Osteoblast (primary cell): ENCODE measurements at regions not wholly inside any gene's neighbourhood (a gene's known extent, or its start where the extent isn't known, plus 50 kb on each side); places are given as distances from the start of the nearest gene placed in this dataset.

Experiments
- DNase-seq: peaks from one replicate; pipeline ENCODE4 v3.0.0; 2011; ENCODE audit warnings: low spot score, mixed read lengths; ENCODE audit not compliant: insufficient read length; ENCODE audit errors: missing footprints
- H2AFZ ChIP-seq: 2 replicates; pipeline ENCODE4 v1.6.0; 2011; ENCODE audit warnings: mild to moderate bottlenecking, low read length
- H3K27ac ChIP-seq: 2 replicates; pipeline ENCODE4 v1.5.1; 2011; ENCODE audit warnings: mild to moderate bottlenecking, low read depth, low read length, moderate library complexity
- H3K27me3 ChIP-seq: 2 replicates; pipeline ENCODE4 v1.6.0; 2012; ENCODE audit warnings: mild to moderate bottlenecking, control low read depth, inconsistent platforms, low read length, moderate library complexity; ENCODE audit not compliant: insufficient read depth
- H3K36me3 ChIP-seq: 2 replicates; pipeline ENCODE4 v1.5.1; 2011; ENCODE audit warnings: mild to moderate bottlenecking, low read length, control low read depth, moderate library complexity; ENCODE audit not compliant: insufficient read depth
- H3K4me1 ChIP-seq: 2 replicates; pipeline ENCODE4 v1.5.1; 2011; ENCODE audit warnings: mild to moderate bottlenecking, low read length, control low read depth, moderate library complexity; ENCODE audit not compliant: insufficient read depth
- H3K4me2 ChIP-seq: 2 replicates; pipeline ENCODE4 v1.6.0; 2011; ENCODE audit warnings: mild to moderate bottlenecking, low read length; ENCODE audit not compliant: insufficient read depth
- H3K4me3 ChIP-seq: fragments of 200-600 bp; sonication (generic); 3 replicates; pipeline ENCODE4 v1.5.1; 2012; ENCODE audit warnings: mild to moderate bottlenecking, low read length, inconsistent platforms; ENCODE audit not compliant: insufficient read depth
- H3K79me2 ChIP-seq: 2 replicates; pipeline ENCODE4 v1.6.0; 2012; ENCODE audit warnings: mild to moderate bottlenecking, low read length, control low read depth, inconsistent platforms; ENCODE audit not compliant: insufficient read depth
- H3K9me3 ChIP-seq: 2 replicates; pipeline ENCODE4 v1.5.1; 2011; ENCODE audit warnings: low read depth, low read length, control low read depth
- H4K20me1 ChIP-seq: 2 replicates; pipeline ENCODE4 v1.6.0; 2012; ENCODE audit warnings: mild to moderate bottlenecking, low read length, control low read depth; ENCODE audit not compliant: insufficient read depth
- TF ChIP-seq, protein P1 (sequence below): IDR thresholded peaks from 2 replicates; pipeline ENCODE4 v1.5.1; 2011; ENCODE audit warnings: mild to moderate bottlenecking, low read depth, low read length, moderate library complexity; ENCODE audit errors: extremely low read depth

GRCh38 chr18:5759194-5759593 lies 136.1 kb downstream of the TMEM200C start:
- Histone ChIP-seq H3K4me2 (no peak overlapping the region), H4K20me1 (no peaks in the 10 kb centered on the region), H3K79me2 (no peaks in the 10 kb centered on the region), H3K36me3 (no peaks in the 10 kb centered on the region), H3K27ac (no peak overlapping the region), H3K4me3 (no peak overlapping the region), H3K4me1 (no peaks in the 10 kb centered on the region), H2AFZ (no peak overlapping the region), H3K27me3 (no peaks in the 10 kb centered on the region), H3K9me3 (no peaks in the 10 kb centered on the region)
- DNase-seq: no peak
- TF ChIP-seq, protein P1, sequence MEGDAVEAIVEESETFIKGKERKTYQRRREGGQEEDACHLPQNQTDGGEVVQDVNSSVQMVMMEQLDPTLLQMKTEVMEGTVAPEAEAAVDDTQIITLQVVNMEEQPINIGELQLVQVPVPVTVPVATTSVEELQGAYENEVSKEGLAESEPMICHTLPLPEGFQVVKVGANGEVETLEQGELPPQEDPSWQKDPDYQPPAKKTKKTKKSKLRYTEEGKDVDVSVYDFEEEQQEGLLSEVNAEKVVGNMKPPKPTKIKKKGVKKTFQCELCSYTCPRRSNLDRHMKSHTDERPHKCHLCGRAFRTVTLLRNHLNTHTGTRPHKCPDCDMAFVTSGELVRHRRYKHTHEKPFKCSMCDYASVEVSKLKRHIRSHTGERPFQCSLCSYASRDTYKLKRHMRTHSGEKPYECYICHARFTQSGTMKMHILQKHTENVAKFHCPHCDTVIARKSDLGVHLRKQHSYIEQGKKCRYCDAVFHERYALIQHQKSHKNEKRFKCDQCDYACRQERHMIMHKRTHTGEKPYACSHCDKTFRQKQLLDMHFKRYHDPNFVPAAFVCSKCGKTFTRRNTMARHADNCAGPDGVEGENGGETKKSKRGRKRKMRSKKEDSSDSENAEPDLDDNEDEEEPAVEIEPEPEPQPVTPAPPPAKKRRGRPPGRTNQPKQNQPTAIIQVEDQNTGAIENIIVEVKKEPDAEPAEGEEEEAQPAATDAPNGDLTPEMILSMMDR: no peak

GRCh38 chr18:5756823-5757222 lies 138.5 kb downstream of the TMEM200C start:
- no peaks in the 10 kb centered on the region for H3K27me3 ChIP-seq
- H2AFZ ChIP-seq: no peak overlapping the region
- no peak overlapping the region for H3K4me2 ChIP-seq
- H3K79me2 ChIP-seq: no peaks in the 10 kb centered on the region
- H3K27ac ChIP-seq: no peak overlapping the region
- TF ChIP-seq, protein P1: no peak
- H4K20me1 ChIP-seq: no peaks in the 10 kb centered on the region
- H3K36me3 ChIP-seq: no peaks in the 10 kb centered on the region
- no peaks in the 10 kb centered on the region for H3K4me1 ChIP-seq
- no peaks in the 10 kb centered on the region for H3K9me3 ChIP-seq
- DNase-seq: no peak
- no peak overlapping the region for H3K4me3 ChIP-seq

DNA sequence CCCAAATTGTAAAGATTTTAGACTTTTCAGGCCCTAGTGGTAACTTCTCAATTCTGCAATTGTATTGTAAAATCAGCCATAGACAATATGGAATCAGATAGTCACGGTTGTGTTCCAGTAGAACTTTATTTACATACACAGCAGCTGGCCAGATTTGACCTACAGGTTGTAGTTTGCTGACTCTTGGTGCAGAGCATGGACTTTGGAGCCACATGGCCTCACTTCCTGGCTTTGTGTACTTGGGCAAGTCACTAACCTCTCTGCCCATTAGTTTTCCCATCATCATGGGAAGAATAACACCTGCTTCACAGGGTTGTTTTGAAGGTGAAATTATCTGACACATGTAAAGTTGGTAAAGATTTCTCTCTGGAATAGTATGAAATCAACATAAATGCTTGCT lies 147.6 kb downstream of the TMEM200C start:
- no peaks in the 10 kb centered on the region for H3K79me2 ChIP-seq

GRCh38 chr18:5746844-5747243 lies 148.5 kb downstream of the TMEM200C start:
- Histone ChIP-seq H3K36me3 (no peaks in the 10 kb centered on the region), H3K9me3 (no peaks in the 10 kb centered on the region), H3K27ac (no peak overlapping the region), H3K79me2 (no peaks in the 10 kb centered on the region), H3K4me1 (no peaks in the 10 kb centered on the region), H4K20me1 (no peaks in the 10 kb centered on the region), H2AFZ (no peak overlapping the region), H3K27me3 (no peaks in the 10 kb centered on the region), H3K4me2 (no peak overlapping the region), H3K4me3 (no peak overlapping the region)
- TF ChIP-seq, protein P1: no peak
- no peak for DNase-seq

More for the DNA sequence above, 147.6 kb downstream of the TMEM200C start:
- no peaks in the 10 kb centered on the region for H4K20me1 ChIP-seq
- H3K4me2 ChIP-seq: no peak overlapping the region
- H3K4me1 ChIP-seq: no peaks in the 10 kb centered on the region
- no peaks in the 10 kb centered on the region for H3K27me3 ChIP-seq
- no peak overlapping the region for H3K4me3 ChIP-seq
- TF ChIP-seq, protein P1: no peak
- no peak overlapping the region for H3K27ac ChIP-seq
- no peaks in the 10 kb centered on the region for H3K9me3 ChIP-seq
- no peaks in the 10 kb centered on the region for H3K36me3 ChIP-seq
- no peak overlapping the region for H2AFZ ChIP-seq
- DNase-seq: no peak
